T1000 (cell line): ENCODE measurements at regions not wholly inside any gene's neighbourhood (a gene's known extent, or its start where the extent isn't known, plus 50 kb on each side); places are given as distances from the start of the nearest gene placed in this dataset.
"Not testable (repeated sequence)": the region's sequence is repeated elsewhere in the genome, so short reads cannot be mapped to it uniquely, and the experiment has no call there.

Experiments used
- DNase-seq: peaks from one replicate; lab custom pipeline; 2025; ENCODE audit warnings: mixed read lengths; lab: John Stamatoyannopoulos, UW

- no peak for DNase-seq
These were observed 614.7 kb upstream of the EPHA5 start for GRCh38 chr4:66284991-66285451.

DNA sequence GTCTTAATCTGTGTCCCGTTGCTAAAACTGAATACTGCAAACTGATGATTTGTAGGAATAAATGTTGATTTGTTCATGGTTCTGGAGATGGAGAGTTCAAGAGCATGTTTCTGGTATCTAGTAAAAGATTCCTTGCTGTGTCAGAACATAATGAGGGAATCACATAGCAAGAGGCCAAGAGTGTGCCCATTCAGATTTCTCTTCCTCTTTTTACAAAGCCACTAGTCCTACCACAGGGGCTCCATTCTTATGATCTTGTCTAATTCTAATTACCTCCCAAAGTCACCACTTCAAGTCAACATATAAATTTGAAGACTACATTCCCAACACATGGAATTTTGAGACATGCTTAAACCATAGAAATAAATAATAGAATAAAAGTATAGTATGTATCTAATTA lies 608.8 kb upstream of the EPHA5 start:
- DNase-seq: no peak

- no peak for DNase-seq
These were observed 605.2 kb upstream of the EPHA5 start for GRCh38 chr4:66275411-66276038.

DNA sequence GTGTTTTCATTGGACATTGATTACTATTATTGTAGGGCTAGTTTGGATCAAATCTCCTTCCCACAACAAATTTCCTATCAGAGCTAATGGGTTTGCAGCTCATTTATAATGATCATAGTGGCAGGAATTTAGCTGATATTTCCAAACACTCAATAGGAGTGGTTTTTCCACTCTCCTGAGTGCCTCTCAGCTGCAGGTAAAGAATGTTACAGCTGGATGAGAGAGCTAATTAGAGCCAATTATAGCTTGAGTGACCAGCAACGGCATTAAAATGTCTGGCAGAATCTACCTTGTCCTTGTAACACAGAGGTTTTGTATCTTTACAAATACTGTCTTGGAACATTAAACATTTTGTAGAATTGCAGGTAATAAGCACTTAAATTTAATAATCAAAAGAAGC lies 602.8 kb upstream of the EPHA5 start:
- DNase-seq: no peak

DNA sequence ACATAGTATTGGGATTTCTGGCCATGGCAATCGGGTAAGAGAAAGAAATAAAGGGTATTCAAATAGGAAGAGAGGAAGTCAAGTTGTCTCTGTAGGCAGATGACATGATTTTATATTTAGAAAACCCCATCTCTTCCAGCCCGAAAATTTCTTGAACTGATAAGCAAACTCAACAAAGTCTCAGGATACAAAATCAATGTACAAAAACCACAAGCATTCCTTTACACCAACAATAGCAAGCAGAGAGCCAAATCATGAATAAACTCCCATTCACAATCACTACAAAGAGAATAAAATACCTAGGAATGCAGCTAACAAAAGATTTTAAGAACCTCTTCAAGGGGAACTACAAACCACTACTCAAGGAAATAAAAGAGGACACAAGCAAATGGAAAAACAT lies 600.1 kb upstream of the EPHA5 start:
- DNase-seq: not testable (repeated sequence)

- not testable (repeated sequence) for DNase-seq
These were observed 596.3 kb upstream of the EPHA5 start for GRCh38 chr4:66266554-66266953.

GRCh38 chr4:66266035-66266434 lies 595.7 kb upstream of the EPHA5 start:
- DNase-seq: no peak

DNA sequence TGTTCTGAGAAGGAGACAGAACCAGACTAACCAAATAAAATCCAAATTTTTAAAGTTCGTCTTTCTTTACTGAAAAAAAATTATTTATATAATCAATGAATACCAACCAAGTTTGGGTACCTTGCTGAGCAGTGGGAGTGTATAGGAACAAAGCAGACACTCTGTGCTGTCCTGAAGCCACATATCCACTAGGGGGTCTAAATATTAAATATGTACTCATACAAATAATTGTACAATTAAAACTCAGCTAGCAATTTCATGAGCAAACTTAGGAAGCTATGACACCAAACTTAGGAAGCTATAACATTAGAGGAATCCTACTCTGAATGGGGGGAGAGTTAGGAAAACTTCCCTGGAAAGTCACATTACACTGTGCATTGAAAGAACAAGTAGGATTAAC lies 582.0 kb upstream of the EPHA5 start:
- DNase-seq: no peak

GRCh38 chr4:66246643-66247042 lies 576.4 kb upstream of the EPHA5 start:
- DNase-seq: no peak

DNA sequence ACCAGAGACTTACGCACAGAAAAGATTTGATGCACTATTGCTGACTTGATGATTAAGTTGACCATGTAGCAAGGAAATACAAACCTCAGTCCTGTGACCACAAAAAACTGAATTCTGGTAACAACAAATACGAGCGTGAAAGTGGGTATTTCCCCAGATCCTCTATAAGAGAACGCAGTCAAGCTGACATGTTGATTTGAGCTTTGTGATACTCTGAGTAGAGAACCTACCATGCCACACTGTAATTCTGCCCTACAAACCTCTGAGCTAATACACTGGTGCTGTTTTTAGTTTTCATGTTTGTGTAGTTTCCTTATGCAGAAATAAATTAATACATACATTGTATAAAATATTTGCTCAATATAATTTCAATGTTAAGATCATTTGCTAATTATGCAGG lies 565.6 kb upstream of the EPHA5 start:
- DNase-seq: no peak

DNA sequence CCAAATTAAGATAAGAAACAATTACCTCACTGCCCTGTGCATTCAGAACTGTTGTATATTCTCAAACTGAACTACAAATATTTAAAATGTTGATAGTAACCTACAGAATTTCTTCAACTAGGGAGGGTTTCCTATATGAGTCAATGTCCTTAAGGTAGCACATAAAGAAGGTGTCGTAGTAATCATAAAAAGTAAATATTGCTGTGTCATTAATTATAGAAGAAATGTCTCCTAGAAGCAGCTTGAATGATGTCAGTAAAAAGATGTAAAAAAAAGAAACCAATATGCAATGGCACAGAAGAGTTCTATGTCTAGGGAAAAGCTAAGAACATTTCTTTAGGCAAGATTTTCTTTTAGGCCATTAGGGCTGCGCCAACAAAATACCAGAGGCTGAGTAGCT lies 559.6 kb upstream of the EPHA5 start:
- no peak for DNase-seq

- no peak for DNase-seq
These were observed 555.2 kb upstream of the EPHA5 start for GRCh38 chr4:66225539-66225938.

GRCh38 chr4:66223068-66223703 lies 552.9 kb upstream of the EPHA5 start:
- no peak for DNase-seq

DNA sequence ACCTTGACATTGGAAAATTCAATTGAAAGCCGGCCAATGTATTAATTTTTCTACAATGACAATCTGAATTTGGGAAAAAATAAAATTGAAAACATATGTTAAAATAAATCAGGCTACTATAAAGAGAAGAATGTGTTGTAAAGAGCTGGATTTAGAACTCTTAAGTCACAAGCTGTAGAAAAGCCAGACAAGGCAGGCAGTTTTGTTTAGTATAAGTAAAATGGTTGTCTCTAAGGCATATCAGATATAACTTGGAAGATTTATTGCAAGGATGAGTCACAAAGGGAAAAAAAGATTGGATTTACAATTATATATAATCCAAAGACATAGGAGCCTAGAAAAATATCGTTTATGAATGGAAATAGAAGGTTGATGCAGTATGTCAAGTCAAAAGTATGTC lies 549.1 kb upstream of the EPHA5 start:
- DNase-seq: no peak

DNA sequence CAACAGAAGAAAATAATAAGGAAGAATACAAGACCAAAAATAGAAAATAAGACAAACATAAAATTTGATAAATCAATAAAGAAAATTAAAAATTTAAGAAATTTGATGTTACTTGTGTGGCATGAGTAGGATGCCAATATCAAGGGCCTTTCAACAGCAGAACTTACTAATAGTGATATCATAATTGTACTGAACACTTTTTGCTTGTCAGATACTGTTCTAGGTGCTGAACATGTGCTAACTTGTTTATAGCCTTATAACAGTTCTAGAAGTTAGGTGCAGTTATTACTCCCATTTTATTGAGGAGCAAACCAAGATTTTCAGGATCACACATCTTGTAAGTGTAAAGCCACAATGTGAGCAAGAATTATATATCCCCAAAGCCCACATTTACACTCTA lies 546.0 kb upstream of the EPHA5 start:
- no peak for DNase-seq

GRCh38 chr4:66212489-66212888 lies 542.2 kb upstream of the EPHA5 start:
- DNase-seq: no peak

DNA sequence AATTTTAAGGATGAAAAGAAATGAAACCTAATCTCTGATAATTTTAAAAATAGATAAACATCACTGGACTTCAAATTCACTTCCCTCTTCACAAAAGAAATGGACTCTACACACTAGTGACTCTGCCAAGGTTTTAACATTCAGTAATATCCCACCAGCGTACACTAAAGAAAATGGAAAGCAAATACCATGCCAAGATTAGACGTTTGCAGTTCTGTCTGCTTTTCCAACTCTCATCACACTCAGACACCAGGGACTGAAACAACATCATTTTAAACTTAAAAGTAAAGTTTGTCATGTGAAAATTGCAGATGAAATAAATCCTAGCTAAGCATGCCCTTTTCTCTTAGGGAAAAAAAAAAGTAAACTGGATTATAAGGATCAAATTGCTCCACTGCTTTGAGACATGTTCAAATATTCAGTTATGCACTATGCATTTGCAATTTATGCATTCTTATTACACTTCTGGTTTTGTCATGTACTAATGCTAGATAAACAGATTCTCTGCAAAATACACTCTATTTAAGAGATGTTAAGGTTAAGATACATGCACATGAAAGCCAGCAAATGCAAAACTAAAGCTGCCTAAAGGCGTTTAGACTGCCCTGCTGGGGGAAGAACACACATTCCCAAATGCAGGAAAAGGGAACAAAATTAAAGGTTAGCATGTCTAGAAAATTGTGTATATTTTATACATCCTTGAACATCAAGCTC lies 534.4 kb upstream of the EPHA5 start:
- no peak for DNase-seq

DNA sequence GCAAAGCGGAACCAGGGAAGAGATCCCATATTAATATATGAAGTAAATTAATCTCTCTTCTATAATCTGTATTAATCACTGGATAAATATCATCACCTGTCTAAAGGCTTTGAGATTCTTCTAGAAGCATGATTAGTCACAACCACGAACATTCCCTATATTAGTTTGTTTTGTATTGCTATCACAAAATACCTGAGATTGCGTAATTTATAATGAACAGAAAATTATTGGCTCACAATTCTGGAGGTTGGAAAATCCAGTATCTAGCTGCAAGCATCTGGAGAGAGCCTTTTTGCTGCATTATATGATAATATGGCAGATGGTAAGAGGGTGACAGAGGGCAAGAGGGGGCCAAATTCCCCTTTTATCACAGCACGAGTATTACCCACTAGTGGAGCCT lies 532.6 kb upstream of the EPHA5 start:
- no peak for DNase-seq

DNA sequence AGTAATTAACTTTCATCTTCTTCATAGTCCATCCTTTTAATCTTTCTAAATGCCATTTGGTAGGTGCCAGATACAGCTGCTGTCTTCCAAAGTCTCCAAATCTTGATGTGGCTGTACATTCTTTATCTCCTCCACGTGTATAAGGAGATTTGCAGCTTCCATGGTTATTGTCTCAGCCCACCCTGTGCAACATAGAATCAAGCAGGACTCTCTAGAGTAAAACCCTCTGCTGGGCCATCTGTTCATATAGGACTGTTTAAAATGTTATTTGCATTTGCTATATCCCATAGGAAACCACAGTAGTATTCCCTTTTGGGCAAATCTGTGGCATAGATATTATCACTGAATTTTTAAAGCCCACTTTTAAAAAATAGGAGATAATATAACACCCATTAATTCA lies 527.2 kb upstream of the EPHA5 start:
- DNase-seq: no peak

DNA sequence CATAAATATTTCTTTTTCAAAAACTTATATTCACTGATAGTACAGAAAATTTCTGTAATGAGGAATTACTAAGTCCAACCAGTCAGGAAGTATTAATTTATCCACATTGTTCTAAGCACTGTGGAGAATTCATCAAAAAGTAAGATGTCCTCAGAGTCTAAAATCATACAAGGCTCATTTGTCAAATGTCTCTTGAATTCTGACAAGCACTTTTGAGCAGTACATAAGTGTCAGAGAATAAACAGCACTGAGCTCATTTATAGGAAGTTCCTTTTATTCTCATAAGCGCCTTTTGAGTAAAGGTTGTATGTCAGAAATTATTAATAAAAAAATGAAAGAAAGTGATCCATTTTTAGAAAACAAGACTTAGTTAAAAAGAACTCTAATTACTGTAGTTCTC lies 523.2 kb upstream of the EPHA5 start:
- no peak for DNase-seq

- no peak for DNase-seq
These were observed 517.0 kb upstream of the EPHA5 start for GRCh38 chr4:66187175-66187720.

- DNase-seq: no peak
These were observed 515.8 kb upstream of the EPHA5 start for GRCh38 chr4:66186095-66186494.

- DNase-seq: no peak
These were observed 512.3 kb upstream of the EPHA5 start for GRCh38 chr4:66182636-66183035.
